Heart left ventricle (tissue), 16 donors: ENCODE measurements at regions not wholly inside any gene's neighbourhood (a gene's known extent, or its start where the extent isn't known, plus 50 kb on each side); places are given as distances from the start of the nearest gene placed in this dataset.

Experiments used
- ATAC-seq, 4 donors: fragments of 200-7000 bp; cut with Tn5 transposase; one replicate each; pipeline ENCODE4 v1.9.1; 2020 to 2022; ENCODE audit warnings: moderate library complexity in 4 of 4, mild to moderate bottlenecking in 3 of 4, moderate number of reproducible peaks in 1 of 4
- DNase-seq, 5 donors: peaks; one replicate each; pipeline ENCODE4 v3.0.0-alpha.2; 2020
- H3K27ac ChIP-seq, 12 donors: fragments of 200-600 bp; sonication (generic) in 4 of 12; one replicate each; pipeline versions ENCODE4 v1.5.0 to v1.8.0; 2016 to 2022; ENCODE audit warnings: mild to moderate bottlenecking in 2 of 12
- H3K27me3 ChIP-seq, 9 donors: fragments of 200-600 bp; sonication (generic) in 2 of 9; one replicate each; pipeline versions ENCODE4 v1.5.1 to v1.8.0; 2016 to 2022; ENCODE audit warnings: mild to moderate bottlenecking in 3 of 9
- H3K36me3 ChIP-seq, 9 donors: fragments of 200-600 bp; sonication (generic) in 2 of 9; one replicate each; pipeline versions ENCODE4 v1.5.0 to v1.8.0; 2018 to 2022; ENCODE audit warnings: mild to moderate bottlenecking in 2 of 9
- H3K4me1 ChIP-seq, 12 donors: fragments of 200-600 bp; sonication (generic) in 4 of 12; one replicate each; pipeline versions ENCODE4 v1.5.0 to v1.8.0; 2016 to 2022; ENCODE audit warnings: mild to moderate bottlenecking in 3 of 12
- H3K4me3 ChIP-seq, 12 donors: fragments of 200-600 bp; sonication (generic) in 4 of 12; one replicate each; pipeline versions ENCODE4 v1.5.0 to v1.8.0; 2017 to 2022; ENCODE audit warnings: mild to moderate bottlenecking in 9 of 12, moderate library complexity in 4 of 12
- H3K9me3 ChIP-seq, 12 donors: fragments of 200-600 bp; sonication (generic) in 4 of 12; one replicate each; pipeline versions ENCODE4 v1.5.0 to v1.8.0; 2016 to 2022; ENCODE audit warnings: mild to moderate bottlenecking in 1 of 12
- CTCF ChIP-seq, 12 donors: fragments of 200-600 bp; sonication (generic) in 4 of 12; IDR thresholded peaks; one replicate each; pipeline versions ENCODE4 v1.5.0 to v1.8.0; 2018 to 2022; ENCODE audit warnings: antibody characterized with exemption in 12 of 12, mild to moderate bottlenecking in 5 of 12
- POLR2A ChIP-seq, 2 donors: fragments of 450-650 bp; IDR thresholded peaks; one replicate each; pipeline ENCODE4 v1.6.1; 2017; ENCODE audit warnings: antibody characterized with exemption in 2 of 2, mild to moderate bottlenecking in 2 of 2, moderate library complexity in 2 of 2
- WGBS, 4 donors: extraction: QIAGEN DNeasy Blood & Tissue Kit in 2 of 4; methylation state at CpG; one replicate each; pipeline versions ENCODE4 v1.1.5 to v1.1.7; 2013 to 2018; 5-methylcytosine and 5-hydroxymethylcytosine counted together
- intact Hi-C, 10 donors: fragments of 100-400 bp; cut with DNase I; formaldehyde crosslinking; loops; one replicate each; pipeline versions ENCODE4 v1.11.1 to v1.14.2; 2022
- donor health status: ischemic (EF 13 %, LVEDD 7.1; RV severe dilation, severe dysfunction).
- donor health status: healthy with polysubstance abuse.
- donor health status: DM: no; HTN: yes; CAD: no.
- donor health status: DM: no; HTN: no; CAD: no.
- donor health status: ischemic (EF 25% LVEDD 6.9; RV normal size, moderate dysfunction).
- donor health status: ischemic (EF 25% LVEDD 5.7; RV mildly dilated, moderate dysfunction).
- donor health status: healthy.
- donor health status: DM: yes; HTN: yes; CAD: no.
- donor health status: ischemic (EF 35%, LVEDD 5.7; RV mildly dilated, moderate dysfunction).
- donor health status: nonischemic (EF 11% LVEDD 7.7; RV severe dilation, severe dysfunction).
- donor health status: DM: yes; HTN: yes; CAD: no.
- donor health status: PGD.
- donor health status: ischemic (EF 29% LVEDD 5.4; RV normal size, mild dysfunction).
- donor health status: nonischemic (EF 23%, LVEDD 6.1; RV moderate dilation, normal function).

GRCh38 chr15:36230776-36231175 lies 348.6 kb upstream of the CDIN1 start:
- no peaks in the 10 kb centered on the region for H3K4me1 ChIP-seq
- intact Hi-C loops: no loop called here
- TF ChIP-seq CTCF (IDR thresholded peaks at IDR 0.05): no peak
- no peak overlapping the region for H3K27ac ChIP-seq
- H3K27me3 ChIP-seq: no peaks in the 10 kb centered on the region
- DNase-seq (no peak), ATAC-seq (no peak)
- no peak overlapping the region for H3K4me3 ChIP-seq
- 78 to 90% (median 81%) methylated on average over 2 of the region's 2 CpGs for WGBS, 4 donors
- peaks cover 0 to 4% (median 0%) of the 10 kb centered on the region in 12 donors for H3K9me3 ChIP-seq
- H3K36me3 ChIP-seq: no peaks in the 10 kb centered on the region

- WGBS, 4 donors: 50 to 78% (median 55%) methylated on average over 1 of the region's 1 CpG
- intact Hi-C loops: no loop called here
- Histone ChIP-seq H3K36me3 (no peaks in the 10 kb centered on the region), H3K27me3 (no peaks in the 10 kb centered on the region), H3K4me1 (no peaks in the 10 kb centered on the region), H3K9me3 (peaks cover 0 to 4% (median 0%) of the 10 kb centered on the region in 12 donors), H3K27ac (no peak overlapping the region), H3K4me3 (no peak overlapping the region)
- DNase-seq (no peak), ATAC-seq (no peak)
- TF ChIP-seq CTCF (IDR thresholded peaks at IDR 0.05): no peak
- no peak for TF ChIP-seq POLR2A (IDR thresholded peaks at IDR 0.05)
These were observed 346.9 kb upstream of the CDIN1 start for GRCh38 chr15:36232491-36232890.

GRCh38 chr15:36234743-36235142 lies 344.7 kb upstream of the CDIN1 start:
- Histone ChIP-seq H3K36me3 (no peaks in the 10 kb centered on the region), H3K27me3 (no peaks in the 10 kb centered on the region), H3K4me3 (no peak overlapping the region), H3K9me3 (peaks cover 0 to 4% (median 0%) of the 10 kb centered on the region in 12 donors), H3K4me1 (no peaks in the 10 kb centered on the region), H3K27ac (no peak overlapping the region)
- ATAC-seq (no peak), DNase-seq (no peak)
- TF ChIP-seq POLR2A (IDR thresholded peaks at IDR 0.05) (no peak), CTCF (IDR thresholded peaks at IDR 0.05) (no peak)
- intact Hi-C loops: no loop called here

- Histone ChIP-seq H3K4me1 (no peaks in the 10 kb centered on the region), H3K27ac (no peak overlapping the region), H3K36me3 (no peaks in the 10 kb centered on the region), H3K27me3 (no peaks in the 10 kb centered on the region), H3K4me3 (no peak overlapping the region), H3K9me3 (peaks cover 0 to 4% (median 0%) of the 10 kb centered on the region in 12 donors)
- intact Hi-C loops: no loop called here
- DNase-seq (no peak), ATAC-seq (no peak)
- TF ChIP-seq CTCF (IDR thresholded peaks at IDR 0.05) (no peak), POLR2A (IDR thresholded peaks at IDR 0.05) (no peak)
These were observed 344.3 kb upstream of the CDIN1 start for GRCh38 chr15:36235173-36235572.
